K562 (cell line): ENCODE measurements at regions not wholly inside any gene's neighbourhood (a gene's known extent, or its start where the extent isn't known, plus 50 kb on each side); places are given as distances from the start of the nearest gene placed in this dataset.

ENCODE experiments used
- ATAC-seq: fragments of 200-7000 bp; cut with Tn5 transposase; 3 replicates; pipeline ENCODE4 v1.9.1; 2020; ENCODE audit warnings: moderate library complexity
- BruUV-seq: library from RNA; stranded (reverse); fragments of 400-500 nt; replicated peaks from 2 replicates; lab custom pipeline; 2021; lab: Mats Ljungman, UMichigan
- CTCF ChIA-PET: fragments of 300-600 bp; formaldehyde crosslinking; extraction: SDS; loops from one replicate; lab custom pipeline; 2021; ENCODE audit warnings: low intra/inter-chr PET ratio; lab: Yijun Ruan, JAX
- POLR2A ChIA-PET: fragments of 300-600, 350-650 bp; sonication (Branson Sonifier 250); formaldehyde crosslinking; extraction: SDS; loops from one replicate; lab custom pipeline; 2021; ENCODE audit warnings: antibody characterized with exemption, inconsistent platforms; lab: Yijun Ruan, JAX
- DNase-seq, 4 experiments: peaks; one replicate each; pipeline versions ENCODE4 v3.0.0 to v3.0.0-alpha.2; 2011 to 2018; ENCODE audit warnings: low spot score in 3 of 4, mixed read lengths in 3 of 4; ENCODE audit errors: extremely low read depth in 1 of 4
- FAIRE-seq: peaks from 2 replicates; lab custom pipeline; 2011; peaks lifted over from hg19 to GRCh38; lab: Jason Lieb, UNC
- H2AFZ ChIP-seq: 2 replicates; pipeline ENCODE4 v1.6.0; 2011; ENCODE audit warnings: low read depth, low read length, control low read depth, inconsistent platforms
- H3K27ac ChIP-seq: fragments of 200-600 bp; 3 replicates; pipeline ENCODE4 v1.8.0; 2011; ENCODE audit warnings: low read depth, mild to moderate bottlenecking, control low read depth, inconsistent platforms, low read length, moderate library complexity, mixed read lengths; ENCODE audit errors: extremely low read depth
- H3K27me3 ChIP-seq, 2 experiments: fragments of 300-600 bp in 1 of 2; 2 replicates in 1 of 2; 3 replicates in 1 of 2; pipeline versions ENCODE4 v1.6.0 to v1.8.0; 2011; ENCODE audit warnings: inconsistent platforms in 2 of 2, low read length in 2 of 2, mild to moderate bottlenecking in 1 of 2, mixed read lengths in 1 of 2, moderate library complexity in 1 of 2; ENCODE audit not compliant: control insufficient read depth in 2 of 2, insufficient read depth in 2 of 2
- H3K36me3 ChIP-seq: fragments of 300-600 bp; 3 replicates; pipeline ENCODE4 v1.8.0; 2011; ENCODE audit warnings: mild to moderate bottlenecking, low read length, inconsistent platforms; ENCODE audit not compliant: control insufficient read depth, insufficient read depth
- H3K4me1 ChIP-seq, 2 experiments: fragments of 200-600 bp in 1 of 2; replicated peaks in 1 of 2; 2 replicates in 1 of 2; 3 replicates in 1 of 2; pipeline versions ENCODE4 v1.5.1 to v1.8.0; 2011; ENCODE audit warnings: inconsistent platforms in 2 of 2, low read length in 2 of 2, mild to moderate bottlenecking in 1 of 2, mixed read lengths in 1 of 2, moderate library complexity in 1 of 2; ENCODE audit not compliant: control insufficient read depth in 2 of 2, insufficient read depth in 2 of 2
- H3K4me2 ChIP-seq: 2 replicates; pipeline ENCODE4 v1.6.1; 2011; ENCODE audit warnings: low read length, control low read depth, inconsistent platforms, mixed read lengths; ENCODE audit not compliant: insufficient read depth
- H3K4me3 ChIP-seq: fragments of 200-600 bp; sonication (generic), shearing (Covaris generic); 2 replicates; pipeline ENCODE4 v1.5.1; 2016; ENCODE audit warnings: control low read depth, inconsistent platforms
- H3K79me2 ChIP-seq: fragments of 200-600 bp; 3 replicates; pipeline ENCODE4 v1.8.0; 2011; ENCODE audit warnings: low read length, inconsistent platforms; ENCODE audit not compliant: control insufficient read depth, insufficient read depth
- H3K9ac ChIP-seq, 2 experiments: 2 replicates each; pipeline versions ENCODE4 v1.6.0 to v1.6.1; 2011; ENCODE audit warnings: low read depth in 2 of 2, low read length in 2 of 2, control low read depth in 1 of 2, inconsistent platforms in 1 of 2, mild to moderate bottlenecking in 1 of 2, mixed read lengths in 1 of 2; ENCODE audit not compliant: insufficient read depth in 1 of 2
- H3K9me1 ChIP-seq: one replicate; pipeline ENCODE4 v1.6.0; 2011; ENCODE audit warnings: inconsistent platforms, mild to moderate bottlenecking, low read length, moderate library complexity; ENCODE audit not compliant: control insufficient read depth, insufficient read depth
- H3K9me3 ChIP-seq: replicated peaks from 2 replicates; pipeline ENCODE4 v1.5.1; 2011; ENCODE audit warnings: low read depth, low read length, inconsistent platforms; ENCODE audit not compliant: control insufficient read depth, insufficient read depth
- H4K20me1 ChIP-seq: replicated peaks from 2 replicates; pipeline ENCODE4 v1.6.1; 2011; ENCODE audit warnings: low read length, inconsistent platforms, mixed read lengths; ENCODE audit not compliant: control insufficient read depth, insufficient read depth
- CBX5 ChIP-seq: IDR thresholded peaks from 2 replicates; pipeline ENCODE4 v1.6.1; 2014; ENCODE audit warnings: low read depth, borderline replicate concordance
- CEBPG ChIP-seq, 3 experiments: fragments of 200-800 bp in 1 of 3; sonication (Bioruptor generic) in 1 of 3; sonication (generic) in 1 of 3; formaldehyde crosslinking in 1 of 3; IDR thresholded peaks in 2 of 3; conservative IDR thresholded peaks in 1 of 3; 2 replicates each; pipeline versions ENCODE4 v1.6.1 to v1.8.0; 2016 to 2022; ENCODE audit warnings: missing compliant biosample characterization in 2 of 3, missing genetic modification characterization in 2 of 3, mild to moderate bottlenecking in 1 of 3, missing genetic modification reagents in 1 of 3
- CHD4 ChIP-seq: fragments of 200-600 bp; sonication (generic); IDR thresholded peaks from 3 replicates; pipeline ENCODE4 v1.6.1; 2012; ENCODE audit warnings: low read depth, mild to moderate bottlenecking, mixed read lengths, low read length, inconsistent platforms; ENCODE audit not compliant: insufficient read depth, insufficient replicate concordance, poor library complexity, severe bottlenecking
- HMG20B ChIP-seq: fragments of 250-450 bp; sonication (Bioruptor Pico); IDR thresholded peaks from 2 replicates; pipeline ENCODE4 v1.5.0; 2021; ENCODE audit warnings: mild to moderate bottlenecking
- IRF2 ChIP-seq: sonication (generic); formaldehyde crosslinking; IDR thresholded peaks from 2 replicates; pipeline ENCODE4 v1.8.1; 2022; ENCODE audit warnings: mild to moderate bottlenecking, missing genetic modification reagents
- MED1 ChIP-seq: sonication (generic); formaldehyde crosslinking; IDR thresholded peaks from 2 replicates; pipeline ENCODE4 v1.8.1; 2023; ENCODE audit warnings: missing genetic modification reagents, borderline replicate concordance
- NR2C1 ChIP-seq, 2 experiments: fragments of 450-650 bp; IDR thresholded peaks; 2 replicates each; pipeline ENCODE4 v1.6.1; 2017; ENCODE audit warnings: mild to moderate bottlenecking in 2 of 2, antibody characterized with exemption in 1 of 2, inconsistent platforms in 1 of 2, missing compliant biosample characterization in 1 of 2, missing genetic modification characterization in 1 of 2
- PCBP1 ChIP-seq: fragments of 200-400 bp; formaldehyde crosslinking; IDR thresholded peaks from 2 replicates; pipeline ENCODE4 v1.6.1; 2018; ENCODE audit warnings: mild to moderate bottlenecking, low read depth, low read length; ENCODE audit not compliant: poor library complexity, severe bottlenecking
- SAFB2 ChIP-seq: fragments of 200-400 bp; formaldehyde crosslinking; IDR thresholded peaks from 2 replicates; pipeline ENCODE4 v1.6.1; 2018; ENCODE audit warnings: borderline replicate concordance, low read length, low read depth, moderate library complexity; ENCODE audit not compliant: severe bottlenecking
- XRCC5 ChIP-seq: fragments of 200-400 bp; formaldehyde crosslinking; IDR thresholded peaks from 2 replicates; pipeline ENCODE4 v1.6.1; 2017; ENCODE audit warnings: low read depth, mild to moderate bottlenecking, low read length
- ZNF444 ChIP-seq: fragments of 250-450 bp; sonication (Bioruptor Pico); IDR thresholded peaks from 2 replicates; pipeline ENCODE4 v1.4.0; 2020; ENCODE audit warnings: mild to moderate bottlenecking, moderate library complexity
- ZNF830 ChIP-seq: fragments of 250-450 bp; sonication (Bioruptor Pico); IDR thresholded peaks from 2 replicates; pipeline ENCODE4 v1.5.0; 2021; ENCODE audit warnings: mild to moderate bottlenecking
- WGBS: fragments of 100-300 bp; shearing (Covaris generic); methylation state at CpG from one replicate; pipeline ENCODE4 v1.1.6; 2016; ENCODE audit warnings: low coverage, mixed read lengths; ENCODE audit not compliant: insufficient coverage; ENCODE audit errors: missing lambda C conversion rate; 5-methylcytosine and 5-hydroxymethylcytosine counted together
- in situ Hi-C: fragments of 300-500 bp; cut with MboI; formaldehyde crosslinking; loops from 4 replicates; pipeline ENCODE4 v1.15.0; 2018; ENCODE audit warnings: inconsistent platforms, mixed read lengths
- intact Hi-C: fragments of 100-400 bp; cut with micrococcal nuclease; formaldehyde crosslinking; loops from 2 replicates; pipeline ENCODE4 v1.14.2; 2022

GRCh38 chr6:133170602-133171001, 70.6 kb upstream of the EYA4 start:
- no peak for DNase-seq
- POLR2A ChIA-PET = no interaction called here
- BruUV-seq = no TSS peak
- TF ChIP-seq SAFB2 (no peak), CEBPG (CRISPR knock-in tag; IDR thresholded peaks at IDR 0.05) (no peak), CEBPG (tag; conservative IDR thresholded peaks at IDR 0.05 in 1 of 2, IDR thresholded peaks at IDR 0.05 in 1 of 2) (0 out of 4 replicates have a peak, but pooled peaks of 1 of the 2 experiments have one; percentile 7), PCBP1 (no peak)
- TF ChIP-seq, all 486 proteins: peak for 1
- intact Hi-C loops (no loop called here), in situ Hi-C loops (loop anchor here (25.0 kb wide), 1 partner anchor 917 kb away; no protein-coding TSS in a partner anchor)
- CTCF ChIA-PET = no interaction called here
- Histone ChIP-seq H3K4me2 (no peak overlapping the region), H3K9ac (no peak overlapping the region), H3K27ac (no peak overlapping the region), H3K4me1 (no peaks in the 10 kb centered on the region), H3K27me3 (no peaks in the 10 kb centered on the region), H2AFZ (no peak overlapping the region), H3K9me1 (no peaks in the 10 kb centered on the region), H4K20me1 (no peaks in the 10 kb centered on the region), H3K79me2 (no peaks in the 10 kb centered on the region), H3K9me3 (no peaks in the 10 kb centered on the region; the same call in 1 of the 2 replicates), H3K4me3 (no peak overlapping the region), H3K36me3 (no peaks in the 10 kb centered on the region)
- FAIRE-seq (no peak), ATAC-seq (no peak)

GRCh38 chr6:133171989-133172604, 69.1 kb upstream of the EYA4 start:
- DNase-seq = no peak
- Histone ChIP-seq H2AFZ (no peak overlapping the region), H3K4me3 (no peak overlapping the region), H3K9me3 (no peaks in the 10 kb centered on the region), H3K4me2 (no peak overlapping the region), H4K20me1 (no peaks in the 10 kb centered on the region), H3K27me3 (no peaks in the 10 kb centered on the region), H3K79me2 (no peaks in the 10 kb centered on the region), H3K9ac (no peak overlapping the region), H3K9me1 (no peaks in the 10 kb centered on the region), H3K36me3 (no peaks in the 10 kb centered on the region), H3K27ac (no peak overlapping the region), H3K4me1 (no peaks in the 10 kb centered on the region)
- intact Hi-C loops (no loop called here), in situ Hi-C loops (loop anchor here (25.0 kb wide), 1 partner anchor 915 kb away; no protein-coding TSS in a partner anchor)
- POLR2A ChIA-PET = no interaction called here
- BruUV-seq = no TSS peak
- FAIRE-seq = no peak
- ATAC-seq = no peak
- 0% methylated on average over 3 of the region's 3 CpGs for WGBS
- CTCF ChIA-PET = no interaction called here
- TF ChIP-seq NR2C1 (IDR thresholded peaks at IDR 0.05) (no peak), NR2C1 (tag; IDR thresholded peaks at IDR 0.05) (no peak), HMG20B (CRISPR knock-in tag) (no peak), XRCC5 (no peak), MED1 (CRISPR knock-in tag) (no peak), CBX5 (no peak), IRF2 (no peak), ZNF444 (CRISPR knock-in tag) (no peak), CHD4 (no peak), ZNF830 (CRISPR knock-in tag) (no peak)
